Inflammatory macrophage treated with lipopolysaccharide for 1 hour (primary cell): ENCODE measurements at regions not wholly inside any gene's neighbourhood (a gene's known extent, or its start where the extent isn't known, plus 50 kb on each side); places are given as distances from the start of the nearest gene placed in this dataset.
"Not testable (repeated sequence)": the region's sequence is repeated elsewhere in the genome, so short reads cannot be mapped to it uniquely, and the experiment has no call there.

Source experiments
- DNase-seq, 2 donors: peaks; one replicate each; pipeline ENCODE4 v3.0.0-alpha.2; 2020 to 2022

DNA sequence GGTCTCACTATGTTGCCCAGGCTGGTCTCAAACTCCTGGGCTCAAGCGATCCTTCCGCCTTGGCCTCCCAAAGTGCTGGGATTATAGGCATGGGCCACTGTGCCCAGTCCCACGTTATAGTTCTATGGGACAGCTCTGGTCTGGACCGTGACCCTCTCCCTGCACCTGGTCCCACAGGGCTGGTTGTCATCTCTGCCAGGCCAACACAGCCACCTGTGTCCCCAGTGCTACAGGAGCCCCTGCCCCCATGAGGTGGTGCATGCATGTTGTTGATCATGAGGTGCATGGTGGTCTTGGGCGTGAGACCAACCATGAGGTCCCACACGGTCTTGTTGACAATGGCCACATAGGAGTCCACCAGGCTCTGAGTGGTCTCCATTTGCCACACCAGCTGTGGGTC, 51.0 kb upstream of the UBE2Q2 start:
- not testable (repeated sequence) for DNase-seq

DNA sequence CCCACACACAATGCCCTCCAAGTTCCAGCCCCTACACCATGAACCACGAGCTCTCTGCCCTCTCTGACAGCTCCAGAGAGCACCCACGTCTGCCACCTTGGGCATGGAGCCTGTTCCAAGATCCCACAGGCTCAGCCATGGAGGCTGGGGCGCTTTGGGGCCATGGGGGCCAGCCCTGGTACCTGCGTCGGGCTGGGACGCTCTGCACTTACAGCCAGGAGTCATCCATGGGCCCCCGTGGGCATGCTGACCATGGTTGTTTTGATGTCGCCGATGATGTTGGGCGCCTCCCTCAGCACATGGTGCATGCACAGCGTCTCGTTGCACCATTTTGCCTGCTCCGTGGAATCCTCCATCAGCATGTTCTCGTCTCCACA, 51.9 kb upstream of the UBE2Q2 start:
- no peak for DNase-seq

DNA sequence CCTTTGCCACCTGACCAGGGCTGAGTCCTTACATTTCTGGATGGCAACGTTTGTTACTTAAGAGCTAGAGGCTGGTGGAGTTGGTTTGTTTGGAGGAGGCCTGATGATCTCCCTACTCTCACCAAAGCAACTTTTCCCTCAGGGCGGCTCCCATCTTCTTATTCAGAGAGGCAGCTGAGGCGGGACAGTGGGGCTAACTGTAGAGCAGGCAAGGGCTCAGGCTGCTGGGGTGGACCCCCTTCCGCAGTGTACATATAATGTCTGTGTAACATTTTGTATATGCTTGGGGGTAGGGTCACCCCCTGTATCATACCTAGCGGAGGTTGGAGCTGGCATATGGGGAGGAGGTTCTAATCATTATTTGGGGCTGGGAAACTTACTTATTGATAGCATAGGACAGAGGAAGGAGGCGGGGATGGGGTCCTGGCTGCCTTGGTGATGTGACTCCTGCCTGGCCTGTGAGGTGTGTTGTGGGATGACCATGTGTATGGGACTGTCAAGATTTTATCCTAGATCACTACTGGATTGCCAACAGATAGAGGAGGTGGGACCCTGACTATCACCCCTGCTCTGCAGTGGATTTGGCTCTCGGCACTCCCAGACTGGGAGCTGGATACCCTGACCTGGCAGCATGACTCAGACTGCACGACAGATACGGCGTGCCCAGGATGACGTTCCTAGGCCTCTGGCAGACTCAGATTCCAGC, 52.5 kb upstream of the UBE2Q2 start:
- DNase-seq, result no peak

DNA sequence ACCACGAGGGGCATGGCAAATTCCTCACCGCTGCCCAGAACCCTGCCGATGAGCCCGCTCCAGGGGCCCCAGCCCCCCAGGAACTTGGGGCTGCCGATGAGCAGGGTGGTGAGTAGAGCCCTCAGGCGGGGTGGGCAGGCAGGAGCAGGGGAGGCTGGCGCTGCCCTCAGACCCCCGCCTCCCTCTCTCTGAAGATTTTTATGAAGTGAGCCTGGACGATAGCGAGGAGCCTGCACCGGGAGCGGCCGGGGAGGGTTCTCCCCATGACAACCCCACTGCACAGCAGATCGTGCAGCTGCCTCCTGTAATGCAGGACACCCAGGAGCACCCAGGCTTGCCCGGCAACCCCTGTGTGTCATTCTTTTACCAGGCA, 56.7 kb upstream of the UBE2Q2 start:
- no peak for DNase-seq

DNA sequence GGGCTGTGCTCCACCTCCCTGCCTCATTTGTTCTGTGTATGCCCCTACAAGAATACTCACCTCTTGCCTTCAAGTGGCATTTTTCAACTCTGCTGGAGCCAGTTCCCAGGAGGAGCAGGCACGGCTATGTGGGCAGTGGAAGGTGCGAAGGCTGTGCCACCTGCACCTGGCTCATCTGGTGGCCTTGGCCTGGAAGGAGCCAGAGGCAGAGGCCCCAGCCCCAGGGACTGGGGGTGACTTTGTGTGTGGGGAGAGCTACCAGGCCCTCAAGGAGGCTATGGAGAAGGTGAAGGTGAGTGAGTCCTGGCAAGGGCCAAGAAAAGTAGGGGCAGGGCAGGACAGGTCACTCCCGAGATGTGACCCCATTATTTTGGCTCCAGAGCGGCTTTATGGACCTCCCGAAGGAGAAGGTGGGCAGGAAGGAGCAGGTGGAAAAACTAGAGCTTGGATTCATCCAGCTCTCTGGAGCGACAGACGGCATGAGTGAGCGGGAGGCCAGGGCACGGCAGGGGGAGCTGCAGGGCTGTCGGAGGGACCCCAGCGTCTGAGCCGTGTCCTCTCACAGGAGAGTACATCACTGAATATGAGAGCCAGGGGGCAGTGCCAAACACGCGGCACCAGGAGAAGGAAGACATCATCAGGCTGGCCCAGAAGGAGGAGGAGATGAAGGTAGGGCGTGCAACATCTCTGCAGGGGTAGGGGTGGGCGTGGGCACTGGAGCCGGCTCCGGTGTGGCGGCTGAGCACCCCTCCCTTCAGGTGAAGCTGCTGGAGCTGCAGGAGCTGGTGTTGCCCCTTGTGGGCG, 57.3 kb upstream of the UBE2Q2 start:
- DNase-seq, result no peak

DNA sequence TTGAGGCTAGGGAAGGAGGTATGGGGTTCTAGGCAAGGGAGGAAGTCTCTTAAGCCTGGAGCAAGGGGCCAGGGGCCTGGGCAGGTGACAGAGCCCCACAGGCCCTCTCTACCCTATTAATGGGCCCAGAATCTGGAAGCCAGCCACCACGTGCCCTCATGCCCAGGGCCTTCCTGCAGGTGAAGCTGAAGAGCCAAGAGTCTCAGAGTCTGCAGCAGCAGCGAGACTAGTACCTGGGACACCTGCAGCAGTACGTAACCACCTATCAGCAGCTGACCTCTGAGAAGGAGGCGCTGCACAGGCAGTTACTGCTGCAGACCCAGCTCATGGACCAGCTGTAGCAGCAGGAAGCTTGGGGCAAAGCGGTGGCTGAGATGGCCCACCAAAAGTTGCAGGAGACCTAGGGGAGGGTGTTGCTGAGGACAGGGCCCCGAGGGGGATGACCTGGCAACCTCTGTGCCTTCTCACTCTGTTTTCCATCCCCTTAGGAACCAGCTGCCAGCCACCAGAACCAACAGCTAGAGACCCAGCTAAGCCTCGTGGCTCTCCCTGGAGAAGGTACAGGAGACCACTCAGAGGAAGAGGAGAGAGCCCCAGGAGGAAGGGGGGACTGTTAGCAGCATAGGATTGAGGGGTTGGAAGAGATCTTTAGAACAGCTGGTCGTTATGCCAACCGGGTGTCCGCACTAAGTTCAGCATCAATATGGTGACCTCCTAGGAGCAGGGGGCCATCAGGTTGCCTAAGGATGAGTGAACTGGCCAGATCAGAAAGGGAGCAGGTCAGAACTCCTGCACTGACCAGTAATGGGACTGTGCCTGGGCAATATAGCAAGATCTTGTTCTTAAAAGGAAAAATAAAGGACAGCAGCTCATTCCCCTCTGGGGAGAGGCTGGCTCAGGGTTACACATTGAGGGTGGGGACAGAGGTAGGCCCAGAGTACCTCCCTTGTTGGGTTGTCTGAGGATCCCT, 58.5 kb upstream of the UBE2Q2 start:
- DNase-seq, result not testable (repeated sequence)

DNA sequence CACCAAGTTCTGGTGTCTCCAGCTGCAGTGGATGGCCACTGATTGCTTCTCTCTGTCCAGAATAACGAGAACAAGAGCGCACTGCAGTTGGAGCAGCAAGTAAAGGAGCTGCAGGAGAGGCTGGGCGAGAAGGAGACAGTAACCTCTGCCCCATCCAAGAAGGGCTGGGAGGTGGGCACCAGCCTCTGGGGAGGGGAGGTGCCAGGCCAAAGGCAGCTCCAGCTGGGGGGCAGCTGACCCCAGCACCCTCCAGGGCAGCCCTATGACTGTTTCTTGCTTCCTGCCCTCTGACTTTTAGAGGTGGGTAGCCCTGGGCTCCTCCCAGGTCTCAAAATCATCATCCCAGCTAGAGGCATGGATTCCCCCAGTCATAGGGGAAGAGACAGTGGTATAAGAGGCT, 59.7 kb upstream of the UBE2Q2 start:
- DNase-seq, result not testable (repeated sequence)

DNA sequence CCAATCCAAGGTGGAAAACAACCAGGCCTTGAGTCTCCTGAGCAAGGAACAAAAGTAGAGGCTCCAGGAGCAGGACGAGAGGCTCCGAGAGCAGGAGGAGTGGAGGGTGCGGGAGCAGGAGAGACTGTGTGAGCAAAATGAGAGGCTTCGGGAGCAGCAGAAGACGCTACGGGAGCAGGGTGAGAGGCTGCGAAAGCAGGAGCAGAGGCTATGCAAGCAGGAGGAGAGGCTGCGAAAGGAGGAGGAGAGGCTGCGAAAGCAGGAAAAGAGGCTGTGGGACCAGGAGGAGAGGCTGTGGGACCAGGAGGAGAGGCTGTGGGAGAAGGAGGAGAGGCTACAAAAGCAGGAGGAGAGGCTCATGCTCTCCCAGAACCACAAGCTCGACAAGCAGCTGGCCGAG, 60.3 kb upstream of the UBE2Q2 start:
- no peak for DNase-seq

DNA sequence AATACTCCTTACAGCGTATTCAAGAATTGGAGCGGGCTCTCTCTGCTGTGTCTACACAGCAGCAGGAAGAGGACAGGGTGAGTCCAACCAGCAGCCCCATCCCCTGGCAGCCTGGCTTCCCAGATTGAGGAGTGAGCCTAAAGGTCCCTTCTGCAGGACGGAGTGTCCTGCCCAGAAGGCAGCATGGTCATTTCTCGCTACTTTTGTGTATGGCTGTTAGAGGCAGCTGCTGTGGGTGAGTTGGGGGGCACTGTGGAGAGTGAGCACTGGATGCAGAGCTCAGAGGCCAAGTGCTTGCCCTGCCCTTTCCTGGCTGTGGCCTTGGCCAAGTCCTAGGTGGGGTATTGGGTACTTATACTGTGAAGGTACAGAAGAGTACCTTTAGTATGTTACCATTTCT, 62.3 kb upstream of the UBE2Q2 start:
- DNase-seq, result not testable (repeated sequence)

DNA sequence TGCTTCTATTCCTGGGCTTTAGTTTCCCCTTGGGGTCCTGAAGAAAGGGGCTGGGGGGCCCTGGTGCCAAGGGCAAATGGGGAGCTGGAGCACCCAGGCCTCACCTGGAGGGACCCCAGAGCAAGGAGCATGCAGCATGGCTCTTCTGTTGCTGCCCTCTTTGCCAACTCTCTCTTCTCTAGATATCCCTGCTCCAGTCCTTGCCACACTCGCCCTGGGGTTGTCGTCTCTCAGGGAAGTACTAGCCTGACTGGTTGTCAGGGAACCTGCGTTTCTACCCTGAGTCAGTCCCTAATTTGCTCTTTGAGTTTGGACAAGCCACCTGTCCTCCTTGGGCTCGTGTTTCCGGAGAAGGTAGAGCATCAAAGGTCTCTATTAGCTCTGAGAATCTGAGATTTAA, 63.7 kb upstream of the UBE2Q2 start:
- no peak for DNase-seq

DNA sequence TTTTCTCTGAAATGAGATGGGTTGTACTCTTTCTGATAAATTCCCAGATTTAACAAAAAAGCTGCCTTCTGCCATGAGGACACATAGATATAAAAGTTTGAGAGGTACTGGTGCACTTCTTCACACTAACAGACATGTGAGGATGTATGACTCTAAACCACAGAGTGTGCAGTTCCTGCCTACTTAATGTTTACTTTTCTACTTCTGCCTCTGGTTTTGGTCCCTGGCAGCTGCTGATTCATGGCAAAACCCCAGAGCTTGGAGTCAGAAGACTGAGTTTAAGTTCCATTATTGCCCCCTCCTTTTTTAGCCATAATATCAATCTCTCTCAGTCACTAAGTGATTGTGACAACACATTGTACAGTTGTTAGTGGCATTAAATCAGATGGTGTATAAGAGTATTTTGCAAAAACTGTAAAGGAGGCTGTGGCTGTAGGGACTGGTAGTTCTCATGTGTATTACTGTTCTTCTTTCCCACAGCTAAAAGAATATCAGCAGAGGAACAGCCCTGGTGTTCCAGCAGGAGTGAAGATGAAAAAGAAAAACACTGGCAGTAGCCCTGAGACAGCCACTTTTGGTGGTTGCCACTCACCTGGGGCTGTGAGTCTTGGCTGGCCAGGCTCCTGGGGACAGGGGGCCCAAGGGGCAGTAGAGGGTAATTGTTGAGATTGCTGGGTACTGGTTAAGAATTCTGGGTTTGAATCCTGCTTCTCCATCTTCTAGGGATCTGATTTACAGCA, 64.4 kb upstream of the CSPG4 start:
- DNase-seq, result peak; percentile 23 to 51

DNA sequence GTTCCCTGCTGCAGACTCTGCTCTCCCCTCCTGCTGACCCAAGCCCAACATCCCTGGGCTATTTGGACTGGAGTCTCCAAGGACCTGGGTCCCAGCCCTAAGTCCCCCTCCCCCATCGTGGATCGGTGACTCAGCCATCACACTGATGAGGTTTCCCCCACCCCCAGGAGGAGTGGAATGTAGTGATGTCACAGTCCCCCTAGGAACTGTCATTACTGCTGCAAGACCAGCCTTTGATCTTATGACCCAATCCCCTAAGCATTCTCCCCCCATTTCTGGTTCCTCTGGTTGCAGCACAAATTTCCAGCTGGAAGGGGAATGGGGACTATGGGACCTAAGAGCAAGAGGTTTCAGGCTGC, 63.4 kb upstream of the CSPG4 start:
- DNase-seq, result peak; percentile 10 to 32

DNA sequence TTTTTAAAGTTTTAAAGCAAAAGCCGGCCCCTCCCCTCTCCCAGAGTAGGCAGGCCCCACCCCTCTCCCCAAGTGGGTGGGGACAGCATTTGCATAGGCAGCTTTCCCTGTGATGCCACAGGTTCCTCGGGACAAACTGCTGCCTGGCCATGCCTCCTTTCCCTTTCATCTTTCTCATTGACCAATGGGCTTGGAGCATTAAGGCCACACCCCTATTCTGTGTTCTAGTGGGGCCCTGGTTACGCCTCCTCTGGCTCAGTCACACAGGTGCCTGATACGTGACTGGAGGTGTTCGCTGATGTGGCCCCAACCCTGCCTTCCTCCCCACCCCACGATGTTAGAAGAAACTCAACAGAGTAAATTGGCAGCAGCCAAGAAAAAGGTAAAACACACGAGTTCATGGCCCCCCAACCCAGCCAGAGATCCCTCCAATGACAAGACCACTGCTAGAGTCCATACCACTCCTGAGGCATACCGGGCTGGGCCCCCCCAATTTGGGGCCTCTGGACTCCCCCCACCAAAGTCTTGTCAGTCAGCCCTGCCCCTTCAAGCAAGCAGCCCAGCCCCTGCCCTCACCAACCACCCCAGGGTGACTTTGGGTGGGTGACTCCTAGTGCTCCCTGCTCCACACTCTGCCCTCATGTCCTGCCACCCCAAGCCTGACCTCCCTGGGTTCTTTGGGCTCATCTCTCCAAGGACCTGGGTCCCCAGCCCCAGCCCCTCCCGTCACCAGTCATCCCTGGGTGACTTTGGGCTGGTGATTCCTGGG, 62.8 kb upstream of the CSPG4 start:
- DNase-seq, result no peak

DNA sequence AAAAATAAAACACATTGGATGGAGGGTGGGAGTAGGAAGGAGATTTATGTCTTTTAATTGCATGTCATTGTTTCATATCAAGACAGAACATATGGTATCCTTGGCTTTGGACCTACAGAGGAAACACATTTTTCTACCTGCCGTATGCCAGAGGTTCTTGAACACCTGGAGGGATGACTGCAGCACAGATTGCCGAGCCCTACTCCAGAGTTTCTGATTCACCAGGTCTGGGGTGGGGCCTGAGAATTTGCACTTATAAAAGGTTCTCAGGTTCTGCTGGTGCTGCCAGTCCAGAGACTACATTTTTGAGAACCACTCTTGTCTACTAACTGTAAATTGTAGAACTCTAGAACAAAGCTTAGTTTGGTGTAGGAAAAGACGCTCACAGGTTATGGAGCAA, 61.3 kb upstream of the CSPG4 start:
- not testable (repeated sequence) for DNase-seq

DNA sequence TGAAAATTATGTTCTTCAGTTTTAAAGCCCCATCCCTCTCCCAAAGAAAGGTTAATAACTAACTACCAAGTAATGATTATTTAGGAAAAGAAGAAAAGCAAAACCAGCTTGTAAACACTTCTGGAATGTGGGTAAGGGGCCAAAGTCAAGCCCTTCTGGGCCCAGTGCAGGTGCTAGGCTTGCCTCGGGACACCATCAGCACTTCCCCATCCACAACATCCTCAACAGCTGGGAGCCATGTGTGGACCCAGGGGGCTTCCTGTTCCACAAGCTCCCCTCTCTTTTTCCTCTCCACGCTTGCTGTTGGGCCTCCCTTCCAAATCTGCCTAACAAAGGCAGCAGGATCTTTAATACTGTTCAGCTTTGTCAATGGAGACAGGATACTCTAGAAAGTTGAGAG, 58.4 kb upstream of the CSPG4 start:
- DNase-seq, result not testable (repeated sequence)

DNA sequence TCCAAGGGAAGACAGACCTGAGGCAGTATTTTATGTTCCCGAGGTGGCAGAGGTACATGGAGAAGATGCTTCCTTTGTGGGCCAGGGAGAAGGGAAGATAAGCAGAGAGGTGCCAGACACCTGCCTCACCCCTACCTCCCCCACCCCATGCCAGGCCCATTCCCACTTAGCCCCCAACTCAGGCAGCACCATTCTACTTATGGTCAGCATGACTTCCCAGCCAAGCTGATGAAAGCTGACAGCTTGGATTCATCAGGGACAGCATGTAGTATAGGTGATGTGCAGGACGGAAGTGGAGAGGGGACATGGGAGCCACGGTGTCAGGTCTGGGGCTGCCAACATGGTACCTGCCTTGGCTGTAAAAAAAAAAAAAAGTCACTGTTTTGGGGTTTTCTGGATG, 57.5 kb upstream of the CSPG4 start:
- DNase-seq, result no peak

DNA sequence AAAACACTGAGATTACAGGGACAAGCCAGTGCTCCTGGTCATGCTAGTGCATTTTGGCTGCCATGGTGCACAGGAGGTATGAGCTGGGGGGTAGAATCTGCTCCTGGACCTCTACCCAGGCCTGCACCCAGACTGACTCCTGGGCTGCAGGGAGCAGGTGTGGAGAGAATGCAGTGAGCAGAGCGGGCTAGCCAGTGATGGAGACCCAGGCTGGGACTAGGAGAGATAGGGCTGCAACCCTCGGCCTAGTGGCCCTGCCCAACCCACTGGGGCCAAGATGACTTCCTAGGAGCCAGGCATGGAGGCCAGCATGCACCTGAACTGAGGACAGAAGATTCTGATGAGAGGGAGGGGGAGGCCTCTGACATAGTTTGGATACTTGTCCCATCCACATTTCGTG, 55.9 kb upstream of the CSPG4 start:
- not testable (repeated sequence) for DNase-seq

DNA sequence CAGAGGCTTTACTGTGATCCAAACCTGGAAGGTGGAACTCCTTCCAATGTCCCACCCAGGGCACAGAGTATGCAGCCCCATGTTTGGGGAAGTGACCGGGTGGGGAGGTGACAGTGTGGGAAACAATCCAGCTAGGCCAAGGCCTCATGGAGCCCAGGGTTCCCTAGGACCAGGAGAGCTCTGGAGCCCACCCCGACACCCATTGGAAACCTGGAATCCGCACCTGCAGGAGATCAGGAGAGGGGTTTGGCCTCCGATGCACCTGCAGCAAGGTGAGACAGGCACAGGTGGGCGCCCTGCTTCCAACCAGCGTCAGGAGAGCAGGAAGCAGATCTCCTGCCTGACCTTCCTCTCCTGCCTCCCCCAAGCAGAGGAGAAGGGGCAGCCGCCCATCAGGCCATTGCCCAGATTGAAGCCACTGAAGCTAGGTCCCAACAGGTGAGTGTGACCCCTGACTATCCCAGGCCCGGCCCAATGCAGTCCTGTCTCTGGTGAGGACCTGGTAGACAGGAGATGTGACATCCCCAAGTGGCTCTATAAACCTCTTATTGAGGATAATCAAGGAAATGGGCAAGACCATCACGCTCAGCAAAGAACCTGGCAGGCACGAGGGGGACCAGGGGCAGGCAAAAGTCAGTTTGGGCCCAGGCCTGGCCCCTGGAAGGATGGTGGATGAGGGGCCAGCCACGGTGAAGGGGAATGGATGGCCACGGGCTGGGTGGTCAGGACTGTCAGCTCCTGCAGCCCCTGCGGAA, 53.1 kb upstream of the CSPG4 start:
- DNase-seq, result not testable (repeated sequence)

DNA sequence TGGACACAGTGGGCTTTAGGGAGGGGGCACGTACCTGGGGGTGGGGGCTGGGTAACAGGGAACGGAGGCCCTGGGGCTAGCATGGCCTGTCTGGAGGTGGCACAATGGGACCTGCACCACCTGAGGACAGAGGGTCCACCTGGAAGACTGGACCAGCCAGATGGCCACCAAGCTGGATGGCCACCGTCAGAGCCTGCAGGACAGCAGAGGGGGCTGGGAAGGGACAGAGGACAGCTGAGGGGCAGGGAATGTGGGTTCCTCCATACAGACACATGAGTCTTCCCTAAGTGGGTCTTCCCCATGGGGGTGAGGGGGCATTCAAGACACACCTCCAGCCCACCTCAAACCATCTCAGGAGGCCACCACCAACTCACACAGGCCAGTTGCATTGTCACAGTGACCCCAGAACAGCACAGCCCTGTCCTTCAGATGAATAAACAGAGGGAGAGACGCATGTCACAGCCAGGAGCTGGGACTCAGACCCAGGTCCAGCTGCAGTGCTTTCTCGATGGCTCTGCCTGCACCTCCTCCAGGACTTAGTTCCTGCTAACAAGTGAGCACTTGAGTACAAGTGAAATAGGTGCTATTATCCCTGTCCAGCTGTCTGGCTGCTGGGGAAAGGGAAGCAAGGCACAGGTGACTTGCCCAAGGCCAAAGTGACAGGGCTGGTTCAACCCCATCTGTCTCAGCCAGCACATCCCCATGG, 52.4 kb upstream of the CSPG4 start:
- not testable (repeated sequence) for DNase-seq
